Neural progenitor cell (in vitro differentiated cells): ENCODE measurements at regions not wholly inside any gene's neighbourhood (a gene's known extent, or its start where the extent isn't known, plus 50 kb on each side); places are given as distances from the start of the nearest gene placed in this dataset.
A peak's percentile ranks its signal among the peaks of the same experiment; 100 is the strongest.

Source experiments
- DNase-seq: peaks from one replicate; pipeline ENCODE4 v3.0.0-alpha.2; 2016; ENCODE audit warnings: low spot score
- H2AFZ ChIP-seq: fragments of 200-600 bp; sonication (generic); replicated peaks from 2 replicates; pipeline ENCODE4 v1.6.1; 2016; ENCODE audit warnings: antibody characterized with exemption
- H3F3A ChIP-seq: fragments of 200-600 bp; sonication (generic); 2 replicates; pipeline ENCODE4 v1.6.1; 2016; ENCODE audit warnings: antibody characterized with exemption, low read depth
- H3K27ac ChIP-seq: fragments of 200-600 bp; sonication (generic); 2 replicates; pipeline ENCODE4 v1.5.1; 2016; ENCODE audit warnings: mild to moderate bottlenecking
- H3K27me3 ChIP-seq: fragments of 200-600 bp; sonication (generic); 2 replicates; pipeline ENCODE4 v1.6.1; 2016; ENCODE audit warnings: mild to moderate bottlenecking, moderate library complexity
- H3K36me3 ChIP-seq: fragments of 200-600 bp; sonication (generic); 2 replicates; pipeline ENCODE4 v1.5.1; 2016
- H3K4me1 ChIP-seq: fragments of 200-600 bp; sonication (generic); 2 replicates; pipeline ENCODE4 v1.6.1; 2016; ENCODE audit warnings: mixed run types
- H3K4me2 ChIP-seq: fragments of 200-600 bp; sonication (generic); 2 replicates; pipeline ENCODE4 v1.6.1; 2016
- H3K4me3 ChIP-seq: fragments of 200-600 bp; sonication (generic); 2 replicates; pipeline ENCODE4 v1.5.1; 2016
- H3K79me2 ChIP-seq: fragments of 200-600 bp; sonication (generic); 2 replicates; pipeline ENCODE4 v1.6.1; 2016; ENCODE audit warnings: low read depth
- H3K9ac ChIP-seq: fragments of 200-600 bp; sonication (generic); 2 replicates; pipeline ENCODE4 v1.6.1; 2016
- H3K9me3 ChIP-seq: fragments of 200-600 bp; sonication (generic); 2 replicates; pipeline ENCODE4 v1.5.1; 2016; ENCODE audit warnings: low read depth
- H4K20me1 ChIP-seq: fragments of 200-600 bp; sonication (generic); 2 replicates; pipeline ENCODE4 v1.6.1; 2016; ENCODE audit warnings: low read depth
- H3K27ac Mint-ChIP-seq: 3 replicates; pipeline ENCODE4 v1.8.0; 2021; ENCODE audit warnings: mixed read lengths
- H3K27me3 Mint-ChIP-seq: 2 replicates; pipeline ENCODE4 v1.8.0; 2022; ENCODE audit warnings: low read depth, mild to moderate bottlenecking, inconsistent platforms, moderate library complexity, mixed read lengths; ENCODE audit not compliant: insufficient read depth
- H3K36me3 Mint-ChIP-seq: 3 replicates; pipeline ENCODE4 v1.8.0; 2021; ENCODE audit warnings: mixed read lengths
- H3K4me1 Mint-ChIP-seq: 3 replicates; pipeline ENCODE4 v1.8.0; 2021; ENCODE audit warnings: mixed read lengths
- H3K4me3 Mint-ChIP-seq: 3 replicates; pipeline ENCODE4 v1.8.0; 2021; ENCODE audit warnings: mild to moderate bottlenecking, moderate library complexity, mixed read lengths
- H3K9me3 Mint-ChIP-seq: 3 replicates; pipeline ENCODE4 v1.8.0; 2020; ENCODE audit warnings: mixed read lengths
- CTCF ChIP-seq: fragments of 200-600 bp; sonication (generic); IDR thresholded peaks from 2 replicates; pipeline ENCODE4 v1.5.1; 2017; ENCODE audit warnings: antibody characterized with exemption, mild to moderate bottlenecking
- EZH2 ChIP-seq: fragments of 200-600 bp; sonication (generic); IDR thresholded peaks from 2 replicates; pipeline ENCODE4 v1.6.1; 2017; ENCODE audit warnings: antibody characterized with exemption, mild to moderate bottlenecking, moderate library complexity
- EZH2phosphoT487 ChIP-seq: fragments of 200-600 bp; sonication (generic); IDR thresholded peaks from 2 replicates; pipeline ENCODE4 v1.6.1; 2017; ENCODE audit warnings: antibody characterized with exemption

DNA sequence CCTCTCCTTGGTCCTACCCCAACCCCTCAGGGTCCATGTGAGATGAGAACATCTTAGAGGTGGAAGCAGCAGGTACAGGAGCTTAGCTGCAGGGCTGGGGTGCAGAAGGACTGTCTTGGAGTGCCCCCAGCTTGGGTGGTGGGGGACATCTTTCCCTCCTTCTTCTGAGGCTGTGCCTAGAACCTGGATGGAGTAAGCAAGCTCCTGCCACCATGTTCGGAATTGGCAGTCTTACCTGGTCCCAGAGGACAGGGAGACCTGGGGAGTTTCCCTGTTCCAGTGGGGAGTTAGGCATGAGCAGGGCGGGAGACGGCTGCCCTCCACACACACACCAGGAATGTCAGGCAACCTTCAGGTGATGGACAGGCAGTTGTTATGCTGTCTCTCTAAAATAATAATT lies 131.0 kb upstream of the COPS8 start:
- H4K20me1 ChIP-seq: no peaks in the 10 kb centered on the region
- Mint-ChIP-seq H3K9me3 (peaks cover 13% of the 10 kb centered on the region), H3K4me3 (no peak overlapping the region), H3K4me1 (peaks cover 10% of the 10 kb centered on the region), H3K27ac (no peak overlapping the region), H3K27me3 (peaks cover 8% of the 10 kb centered on the region), H3K36me3 (no peaks in the 10 kb centered on the region)
- TF ChIP-seq CTCF (no peak), EZH2phosphoT487 (no peak), EZH2 (no peak)
- H3K4me2 ChIP-seq: no peak overlapping the region
- no peak overlapping the region for H3K9ac ChIP-seq
- H2AFZ ChIP-seq: no peak overlapping the region
- no peaks in the 10 kb centered on the region for H3K9me3 ChIP-seq
- H3K4me1 ChIP-seq: peaks cover 12% of the 10 kb centered on the region
- no peak overlapping the region for H3K27ac ChIP-seq
- peaks cover 3% of the 10 kb centered on the region for H3F3A ChIP-seq
- DNase-seq: no peak
- H3K4me3 ChIP-seq: no peak overlapping the region
- H3K36me3 ChIP-seq: no peaks in the 10 kb centered on the region
- no peaks in the 10 kb centered on the region for H3K79me2 ChIP-seq
- H3K27me3 ChIP-seq: no peaks in the 10 kb centered on the region

GRCh38 chr2:236955521-236956030 lies 130.1 kb upstream of the COPS8 start:
- Histone ChIP-seq H3K4me2 (no peak overlapping the region), H3K36me3 (no peaks in the 10 kb centered on the region), H3K79me2 (no peaks in the 10 kb centered on the region), H3K27me3 (no peaks in the 10 kb centered on the region), H3K4me1 (peaks cover 11% of the 10 kb centered on the region), H3K9ac (no peak overlapping the region), H2AFZ (no peak overlapping the region), H3K4me3 (no peak overlapping the region), H3F3A (peaks cover 3% of the 10 kb centered on the region), H3K9me3 (no peaks in the 10 kb centered on the region), H3K27ac (no peak overlapping the region), H4K20me1 (no peaks in the 10 kb centered on the region)
- H3K27me3 Mint-ChIP-seq: peaks cover 9% of the 10 kb centered on the region
- H3K27ac Mint-ChIP-seq: no peak overlapping the region
- H3K4me1 Mint-ChIP-seq: peaks cover 8% of the 10 kb centered on the region
- no peak for TF ChIP-seq CTCF
- no peak for TF ChIP-seq EZH2phosphoT487
- TF ChIP-seq EZH2: no peak
- no peaks in the 10 kb centered on the region for H3K36me3 Mint-ChIP-seq
- H3K4me3 Mint-ChIP-seq: no peak overlapping the region
- peaks cover 13% of the 10 kb centered on the region for H3K9me3 Mint-ChIP-seq
- DNase-seq: peak; percentile 25

GRCh38 chr2:236956031-236956618 lies 129.6 kb upstream of the COPS8 start:
- no peak overlapping the region for H3K4me2 ChIP-seq
- H3F3A ChIP-seq: peaks cover 3% of the 10 kb centered on the region
- H3K27me3 ChIP-seq: no peaks in the 10 kb centered on the region
- H3K4me3 ChIP-seq: no peak overlapping the region
- Mint-ChIP-seq H3K27ac (no peak overlapping the region), H3K4me3 (no peak overlapping the region), H3K9me3 (peaks cover 11% of the 10 kb centered on the region), H3K27me3 (peaks cover 10% of the 10 kb centered on the region), H3K4me1 (peaks cover 8% of the 10 kb centered on the region), H3K36me3 (no peaks in the 10 kb centered on the region)
- DNase-seq: no peak
- H2AFZ ChIP-seq: no peak overlapping the region
- no peaks in the 10 kb centered on the region for H3K36me3 ChIP-seq
- no peak overlapping the region for H3K27ac ChIP-seq
- no peak for TF ChIP-seq CTCF
- TF ChIP-seq EZH2: no peak
- TF ChIP-seq EZH2phosphoT487: no peak
- no peaks in the 10 kb centered on the region for H4K20me1 ChIP-seq
- H3K4me1 ChIP-seq: peaks cover 11% of the 10 kb centered on the region
- H3K9me3 ChIP-seq: no peaks in the 10 kb centered on the region
- H3K79me2 ChIP-seq: no peaks in the 10 kb centered on the region
- H3K9ac ChIP-seq: no peak overlapping the region
